RWPE2 (cell line): ENCODE measurements at regions not wholly inside any gene's neighbourhood (a gene's known extent, or its start where the extent isn't known, plus 50 kb on each side); places are given as distances from the start of the nearest gene placed in this dataset.

Experiments used
- ATAC-seq: fragments of 200-7000 bp; cut with Tn5 transposase; 3 replicates; pipeline ENCODE4 v1.9.1; 2021; ENCODE audit warnings: low read depth
- DNase-seq: peaks from one replicate; pipeline ENCODE4 v3.0.0-alpha.2; 2020; ENCODE audit warnings: low spot score
- H3K27ac ChIP-seq: fragments of 450-650 bp; 2 replicates; pipeline ENCODE4 v1.5.1; 2017; ENCODE audit warnings: mild to moderate bottlenecking; ENCODE audit not compliant: poor library complexity, severe bottlenecking
- H3K27me3 ChIP-seq: fragments of 250-450 bp; sonication (Bioruptor Pico); 2 replicates; pipeline ENCODE4 v1.5.1; 2021; ENCODE audit warnings: mild to moderate bottlenecking, moderate library complexity; ENCODE audit not compliant: insufficient read depth, poor library complexity, severe bottlenecking
- H3K36me3 ChIP-seq: fragments of 250-450 bp; sonication (Bioruptor Pico); 2 replicates; pipeline ENCODE4 v1.5.1; 2020; ENCODE audit warnings: low read depth, mild to moderate bottlenecking, moderate library complexity
- H3K4me1 ChIP-seq: fragments of 250-450 bp; sonication (Bioruptor Pico); 2 replicates; pipeline ENCODE4 v1.5.1; 2021; ENCODE audit warnings: mild to moderate bottlenecking, moderate library complexity; ENCODE audit not compliant: insufficient read depth, poor library complexity, severe bottlenecking
- H3K4me3 ChIP-seq: fragments of 250-450 bp; sonication (Bioruptor Pico); 2 replicates; pipeline ENCODE4 v1.5.1; 2021; ENCODE audit warnings: mild to moderate bottlenecking, moderate library complexity; ENCODE audit not compliant: severe bottlenecking
- H3K9me3 ChIP-seq: fragments of 250-450 bp; sonication (Bioruptor Pico); 2 replicates; pipeline ENCODE4 v1.5.1; 2021; ENCODE audit warnings: mild to moderate bottlenecking, moderate library complexity; ENCODE audit not compliant: severe bottlenecking
- CTCF ChIP-seq: fragments of 450-650 bp; IDR thresholded peaks from one replicate; pipeline ENCODE4 v1.5.1; 2017; ENCODE audit warnings: mild to moderate bottlenecking, moderate library complexity; ENCODE audit not compliant: poor library complexity, severe bottlenecking

GRCh38 chr1:81118550-81118949 lies 682.2 kb upstream of the ADGRL2 start:
- TF ChIP-seq CTCF = no peak
- Histone ChIP-seq H3K27me3 (no peaks in the 10 kb centered on the region), H3K9me3 (no peaks in the 10 kb centered on the region), H3K4me1 (peaks cover 23% of the 10 kb centered on the region), H3K4me3 (no peak overlapping the region), H3K27ac (peak overlapping the region; percentile 82), H3K36me3 (no peaks in the 10 kb centered on the region)
- ATAC-seq (peak; percentile 76), DNase-seq (no peak)

- H3K27ac ChIP-seq = no peak overlapping the region
- H3K9me3 ChIP-seq = no peaks in the 10 kb centered on the region
- H3K27me3 ChIP-seq = no peaks in the 10 kb centered on the region
- no peak overlapping the region for H3K4me3 ChIP-seq
- DNase-seq (no peak), ATAC-seq (no peak)
- no peaks in the 10 kb centered on the region for H3K36me3 ChIP-seq
- TF ChIP-seq CTCF = no peak
- H3K4me1 ChIP-seq = peaks cover 45% of the 10 kb centered on the region
Observed at GRCh38 chr1:81115422-81115821, 685.3 kb upstream of the ADGRL2 start.

GRCh38 chr1:81114191-81114590 lies 686.5 kb upstream of the ADGRL2 start:
- H3K9me3 ChIP-seq = no peaks in the 10 kb centered on the region
- H3K4me1 ChIP-seq = peaks cover 35% of the 10 kb centered on the region
- ATAC-seq = no peak
- TF ChIP-seq CTCF = peak; percentile 12
- no peak for DNase-seq
- no peaks in the 10 kb centered on the region for H3K36me3 ChIP-seq
- no peaks in the 10 kb centered on the region for H3K27me3 ChIP-seq
- H3K4me3 ChIP-seq = no peak overlapping the region
- H3K27ac ChIP-seq = peak overlapping the region; percentile 44

GRCh38 chr1:81113688-81114087 lies 687.0 kb upstream of the ADGRL2 start:
- Histone ChIP-seq H3K9me3 (no peaks in the 10 kb centered on the region), H3K36me3 (no peaks in the 10 kb centered on the region), H3K4me3 (no peak overlapping the region), H3K4me1 (peaks cover 30% of the 10 kb centered on the region), H3K27me3 (no peaks in the 10 kb centered on the region), H3K27ac (peak overlapping the region; percentile 44)
- peak; percentile 42 for ATAC-seq
- no peak for TF ChIP-seq CTCF
- no peak for DNase-seq

GRCh38 chr1:81111818-81112217 lies 688.9 kb upstream of the ADGRL2 start:
- no peak for DNase-seq
- H3K27ac ChIP-seq = peak overlapping the region; percentile 41
- no peak for TF ChIP-seq CTCF

More at GRCh38 chr1:81111818-81112217, 688.9 kb upstream of the ADGRL2 start:
- Histone ChIP-seq H3K27me3 (no peaks in the 10 kb centered on the region), H3K4me1 (peaks cover 30% of the 10 kb centered on the region), H3K4me3 (no peak overlapping the region), H3K9me3 (no peaks in the 10 kb centered on the region), H3K36me3 (no peaks in the 10 kb centered on the region)
- peak; percentile 88 for ATAC-seq
